Liver (tissue), 3 donors: ENCODE measurements at regions not wholly inside any gene's neighbourhood (a gene's known extent, or its start where the extent isn't known, plus 50 kb on each side); places are given as distances from the start of the nearest gene placed in this dataset.

Source experiments
- JUND ChIP-seq, 2 donors: IDR thresholded peaks; 2 replicates each; pipeline ENCODE4 v1.6.1; 2016; ENCODE audit warnings: antibody characterized with exemption in 2 of 2
- TF ChIP-seq, protein P1 (sequence below): fragments of 150-350 bp; IDR thresholded peaks from 2 replicates; pipeline ENCODE4 v1.5.1; 2017; ENCODE audit warnings: improper control_type of control experiment, low read depth, low read length; ENCODE audit not compliant: missing input control
- TF ChIP-seq, protein P2 (sequence below): IDR thresholded peaks from 2 replicates; pipeline ENCODE4 v1.6.1; 2016; ENCODE audit warnings: antibody characterized with exemption
- donor health status: healthy.
- donor health status: healthy.

DNA sequence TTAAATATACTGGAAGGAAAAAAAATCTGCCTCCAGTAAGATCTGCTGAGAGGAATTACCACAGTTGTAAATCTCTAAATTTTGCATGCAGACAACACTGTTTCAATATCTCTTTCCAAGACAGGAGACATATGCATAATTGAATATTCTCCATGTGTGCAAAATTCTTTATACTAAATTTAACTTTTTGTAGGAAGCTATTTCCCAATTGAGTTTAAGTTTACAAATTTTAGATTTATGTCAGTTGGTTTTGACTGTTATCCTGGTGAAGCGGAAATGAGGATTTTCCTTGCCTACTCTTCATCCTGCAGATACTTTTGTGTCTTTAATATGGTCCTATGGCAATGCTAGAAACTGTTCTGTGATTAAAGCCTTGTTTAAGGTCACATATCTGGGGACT is 1352.9 kb downstream of the FSTL5 start:
- TF ChIP-seq, protein P1, sequence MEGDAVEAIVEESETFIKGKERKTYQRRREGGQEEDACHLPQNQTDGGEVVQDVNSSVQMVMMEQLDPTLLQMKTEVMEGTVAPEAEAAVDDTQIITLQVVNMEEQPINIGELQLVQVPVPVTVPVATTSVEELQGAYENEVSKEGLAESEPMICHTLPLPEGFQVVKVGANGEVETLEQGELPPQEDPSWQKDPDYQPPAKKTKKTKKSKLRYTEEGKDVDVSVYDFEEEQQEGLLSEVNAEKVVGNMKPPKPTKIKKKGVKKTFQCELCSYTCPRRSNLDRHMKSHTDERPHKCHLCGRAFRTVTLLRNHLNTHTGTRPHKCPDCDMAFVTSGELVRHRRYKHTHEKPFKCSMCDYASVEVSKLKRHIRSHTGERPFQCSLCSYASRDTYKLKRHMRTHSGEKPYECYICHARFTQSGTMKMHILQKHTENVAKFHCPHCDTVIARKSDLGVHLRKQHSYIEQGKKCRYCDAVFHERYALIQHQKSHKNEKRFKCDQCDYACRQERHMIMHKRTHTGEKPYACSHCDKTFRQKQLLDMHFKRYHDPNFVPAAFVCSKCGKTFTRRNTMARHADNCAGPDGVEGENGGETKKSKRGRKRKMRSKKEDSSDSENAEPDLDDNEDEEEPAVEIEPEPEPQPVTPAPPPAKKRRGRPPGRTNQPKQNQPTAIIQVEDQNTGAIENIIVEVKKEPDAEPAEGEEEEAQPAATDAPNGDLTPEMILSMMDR = no peak
- TF ChIP-seq, protein P2, sequence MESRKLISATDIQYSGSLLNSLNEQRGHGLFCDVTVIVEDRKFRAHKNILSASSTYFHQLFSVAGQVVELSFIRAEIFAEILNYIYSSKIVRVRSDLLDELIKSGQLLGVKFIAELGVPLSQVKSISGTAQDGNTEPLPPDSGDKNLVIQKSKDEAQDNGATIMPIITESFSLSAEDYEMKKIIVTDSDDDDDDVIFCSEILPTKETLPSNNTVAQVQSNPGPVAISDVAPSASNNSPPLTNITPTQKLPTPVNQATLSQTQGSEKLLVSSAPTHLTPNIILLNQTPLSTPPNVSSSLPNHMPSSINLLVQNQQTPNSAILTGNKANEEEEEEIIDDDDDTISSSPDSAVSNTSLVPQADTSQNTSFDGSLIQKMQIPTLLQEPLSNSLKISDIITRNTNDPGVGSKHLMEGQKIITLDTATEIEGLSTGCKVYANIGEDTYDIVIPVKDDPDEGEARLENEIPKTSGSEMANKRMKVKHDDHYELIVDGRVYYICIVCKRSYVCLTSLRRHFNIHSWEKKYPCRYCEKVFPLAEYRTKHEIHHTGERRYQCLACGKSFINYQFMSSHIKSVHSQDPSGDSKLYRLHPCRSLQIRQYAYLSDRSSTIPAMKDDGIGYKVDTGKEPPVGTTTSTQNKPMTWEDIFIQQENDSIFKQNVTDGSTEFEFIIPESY = no peak
- no peak for TF ChIP-seq JUND (IDR thresholded peaks at IDR 0.05)
